ENCODE measurements at regions not wholly inside any gene's neighbourhood (a gene's known extent, or its start where the extent isn't known, plus 50 kb on each side); places are given as distances from the start of the nearest gene placed in this dataset.

DNA sequence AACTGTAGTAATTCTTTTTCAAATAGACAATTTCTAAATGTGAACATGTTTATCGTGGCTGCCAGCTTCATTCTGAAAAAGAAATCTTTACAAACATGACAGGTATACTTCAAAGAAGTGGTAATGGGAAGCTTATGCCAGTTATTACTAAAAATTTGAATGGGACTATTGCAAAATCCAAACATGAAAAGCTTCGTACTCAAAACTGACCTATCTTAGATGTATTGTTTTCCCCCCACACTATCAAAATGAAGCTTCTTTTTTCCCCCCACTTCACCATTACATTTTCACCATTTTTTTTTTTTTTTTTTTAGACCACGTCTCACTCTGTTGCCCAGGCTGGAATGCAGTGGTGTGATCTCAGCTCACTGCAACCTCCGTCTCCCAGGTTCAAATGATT lies 50.4 kb upstream of the SERTAD2 start:
- Histone ChIP-seq H3K4me3 (ENCODE audit: severe bottlenecking) (no peak overlapping the region), H3K27me3 (ENCODE audit: insufficient read depth, poor library complexity, severe bottlenecking) (no peaks in the 10 kb centered on the region), H3K36me3 (ENCODE audit: low read depth) (no peaks in the 10 kb centered on the region), H3K27ac (ENCODE audit: poor library complexity, severe bottlenecking) (no peak overlapping the region), H3K9me3 (ENCODE audit: severe bottlenecking) (no peaks in the 10 kb centered on the region), H3K4me1 (ENCODE audit: insufficient read depth, poor library complexity, severe bottlenecking) (peaks cover under 1% of the 10 kb centered on the region)
- no peak for ATAC-seq (ENCODE audit: low read depth)
- TF ChIP-seq, protein P1, sequence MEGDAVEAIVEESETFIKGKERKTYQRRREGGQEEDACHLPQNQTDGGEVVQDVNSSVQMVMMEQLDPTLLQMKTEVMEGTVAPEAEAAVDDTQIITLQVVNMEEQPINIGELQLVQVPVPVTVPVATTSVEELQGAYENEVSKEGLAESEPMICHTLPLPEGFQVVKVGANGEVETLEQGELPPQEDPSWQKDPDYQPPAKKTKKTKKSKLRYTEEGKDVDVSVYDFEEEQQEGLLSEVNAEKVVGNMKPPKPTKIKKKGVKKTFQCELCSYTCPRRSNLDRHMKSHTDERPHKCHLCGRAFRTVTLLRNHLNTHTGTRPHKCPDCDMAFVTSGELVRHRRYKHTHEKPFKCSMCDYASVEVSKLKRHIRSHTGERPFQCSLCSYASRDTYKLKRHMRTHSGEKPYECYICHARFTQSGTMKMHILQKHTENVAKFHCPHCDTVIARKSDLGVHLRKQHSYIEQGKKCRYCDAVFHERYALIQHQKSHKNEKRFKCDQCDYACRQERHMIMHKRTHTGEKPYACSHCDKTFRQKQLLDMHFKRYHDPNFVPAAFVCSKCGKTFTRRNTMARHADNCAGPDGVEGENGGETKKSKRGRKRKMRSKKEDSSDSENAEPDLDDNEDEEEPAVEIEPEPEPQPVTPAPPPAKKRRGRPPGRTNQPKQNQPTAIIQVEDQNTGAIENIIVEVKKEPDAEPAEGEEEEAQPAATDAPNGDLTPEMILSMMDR (IDR thresholded peaks at IDR 0.05; ENCODE audit: poor library complexity, severe bottlenecking), result no peak
- DNase-seq (ENCODE audit: low spot score), result no peak

DNA sequence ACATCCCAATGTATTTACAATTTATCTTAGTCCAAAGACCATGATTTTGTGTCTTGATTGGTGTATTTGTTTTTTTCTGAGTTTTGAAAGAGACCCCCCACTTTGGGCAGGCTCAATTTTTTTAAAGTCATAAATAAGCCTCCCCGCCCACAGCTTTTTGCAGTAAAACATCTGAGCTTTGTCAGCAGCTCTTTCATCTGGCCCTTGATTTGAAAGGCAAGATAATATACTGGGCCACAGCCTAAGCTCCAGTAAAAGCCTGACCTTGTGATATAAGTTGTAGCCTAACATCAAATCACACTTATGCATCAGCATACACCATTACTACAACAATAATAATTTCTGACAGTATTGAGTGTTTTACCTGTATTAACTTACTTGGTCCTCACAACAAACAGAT lies 51.3 kb upstream of the SERTAD2 start:
- Histone ChIP-seq H3K27me3 (ENCODE audit: insufficient read depth, poor library complexity, severe bottlenecking) (no peaks in the 10 kb centered on the region), H3K36me3 (ENCODE audit: low read depth) (no peaks in the 10 kb centered on the region), H3K4me3 (ENCODE audit: severe bottlenecking) (no peak overlapping the region), H3K27ac (ENCODE audit: poor library complexity, severe bottlenecking) (no peak overlapping the region), H3K4me1 (ENCODE audit: insufficient read depth, poor library complexity, severe bottlenecking) (no peaks in the 10 kb centered on the region), H3K9me3 (ENCODE audit: severe bottlenecking) (no peaks in the 10 kb centered on the region)
- ATAC-seq (ENCODE audit: low read depth) (no peak), DNase-seq (ENCODE audit: low spot score) (no peak)
- TF ChIP-seq, protein P1 (IDR thresholded peaks at IDR 0.05; ENCODE audit: poor library complexity, severe bottlenecking), result no peak

DNA sequence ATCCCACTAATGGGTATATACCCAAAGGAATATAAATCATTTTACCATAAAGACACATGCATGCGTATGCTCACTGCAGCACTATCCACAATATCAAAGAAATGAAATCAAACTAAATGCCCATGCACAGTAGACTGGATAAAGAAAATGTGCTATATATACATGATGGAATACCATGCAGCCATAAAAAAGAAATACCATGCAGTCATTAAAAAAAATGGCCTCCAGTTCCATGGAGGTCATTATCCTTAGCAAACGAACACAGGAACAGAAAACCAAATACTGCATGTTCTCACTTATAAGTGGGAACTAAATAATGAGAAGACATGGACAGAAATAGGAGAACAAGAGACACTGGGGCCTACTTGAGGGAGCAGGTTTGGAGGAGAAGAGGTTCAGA lies 53.6 kb upstream of the SERTAD2 start:
- Histone ChIP-seq H3K27ac (ENCODE audit: poor library complexity, severe bottlenecking) (no peak overlapping the region), H3K4me1 (ENCODE audit: insufficient read depth, poor library complexity, severe bottlenecking) (peaks cover 7% of the 10 kb centered on the region), H3K4me3 (ENCODE audit: severe bottlenecking) (no peak overlapping the region), H3K36me3 (ENCODE audit: low read depth) (no peaks in the 10 kb centered on the region), H3K27me3 (ENCODE audit: insufficient read depth, poor library complexity, severe bottlenecking) (no peaks in the 10 kb centered on the region), H3K9me3 (ENCODE audit: severe bottlenecking) (no peaks in the 10 kb centered on the region)
- ATAC-seq (ENCODE audit: low read depth) (no peak), DNase-seq (ENCODE audit: low spot score) (no peak)
- TF ChIP-seq, protein P1 (IDR thresholded peaks at IDR 0.05; ENCODE audit: poor library complexity, severe bottlenecking), result no peak

DNA sequence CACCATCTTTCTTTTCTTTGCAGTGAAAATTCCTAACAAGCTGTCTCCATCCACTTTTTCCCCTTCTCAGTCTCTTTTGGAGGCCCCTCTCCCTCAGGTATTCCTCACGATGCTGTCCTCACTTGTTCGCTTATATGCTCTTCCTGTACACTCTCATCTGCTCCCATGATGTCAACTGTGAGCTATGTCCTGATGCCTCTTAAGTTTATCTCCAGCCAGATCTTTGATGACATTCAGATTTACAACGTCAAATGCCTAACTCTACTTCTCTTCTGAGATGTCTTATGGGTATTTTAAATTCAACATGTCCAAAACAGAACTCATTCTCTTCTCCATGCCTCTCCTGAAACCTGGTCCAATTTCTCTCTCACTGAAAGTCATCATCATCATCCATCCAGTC lies 55.1 kb upstream of the SERTAD2 start:
- TF ChIP-seq, protein P1 (IDR thresholded peaks at IDR 0.05; ENCODE audit: poor library complexity, severe bottlenecking), result no peak
- Histone ChIP-seq H3K4me1 (ENCODE audit: insufficient read depth, poor library complexity, severe bottlenecking) (peaks cover 7% of the 10 kb centered on the region), H3K4me3 (ENCODE audit: severe bottlenecking) (no peak overlapping the region), H3K9me3 (ENCODE audit: severe bottlenecking) (no peaks in the 10 kb centered on the region), H3K36me3 (ENCODE audit: low read depth) (no peaks in the 10 kb centered on the region), H3K27me3 (ENCODE audit: insufficient read depth, poor library complexity, severe bottlenecking) (no peaks in the 10 kb centered on the region), H3K27ac (ENCODE audit: poor library complexity, severe bottlenecking) (no peak overlapping the region)
- ATAC-seq (ENCODE audit: low read depth), result no peak
- DNase-seq (ENCODE audit: low spot score), result no peak

DNA sequence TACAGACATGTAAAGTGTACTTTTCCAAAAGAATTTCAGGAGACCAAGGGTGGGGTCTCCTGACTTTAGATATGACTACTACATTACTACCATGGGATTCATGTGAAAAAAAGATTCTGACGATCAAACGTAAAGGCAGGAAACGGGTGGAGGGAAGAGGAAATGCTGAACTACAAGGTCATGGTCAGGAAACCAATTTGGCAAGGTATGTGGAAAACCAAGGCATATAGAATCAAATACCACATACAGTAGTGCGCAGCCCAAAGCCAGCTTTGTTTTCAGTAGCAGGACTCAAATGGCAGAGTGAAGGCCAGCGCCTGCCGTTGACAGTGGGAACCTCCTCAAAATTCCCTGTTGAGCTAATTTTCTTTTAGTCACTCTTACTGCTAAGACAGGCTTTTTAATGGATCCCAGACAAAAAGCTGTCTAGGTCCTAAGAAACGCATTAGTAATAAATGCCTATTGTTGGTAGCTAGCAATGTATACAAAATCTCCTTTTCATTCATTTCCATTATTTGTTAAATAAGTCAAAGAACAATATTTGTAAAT lies 57.6 kb upstream of the SERTAD2 start:
- DNase-seq (ENCODE audit: low spot score) (no peak), ATAC-seq (ENCODE audit: low read depth) (peak; percentile 19; the same call in 1 of the 3 replicates)
- H3K27me3 ChIP-seq (ENCODE audit: insufficient read depth, poor library complexity, severe bottlenecking), result no peaks in the 10 kb centered on the region
- H3K9me3 ChIP-seq (ENCODE audit: severe bottlenecking), result no peaks in the 10 kb centered on the region
- H3K27ac ChIP-seq (ENCODE audit: poor library complexity, severe bottlenecking), result peak overlapping the region; percentile 38
- TF ChIP-seq, protein P1 (IDR thresholded peaks at IDR 0.05; ENCODE audit: poor library complexity, severe bottlenecking), result no peak
- no peaks in the 10 kb centered on the region for H3K36me3 ChIP-seq (ENCODE audit: low read depth)
- H3K4me3 ChIP-seq (ENCODE audit: severe bottlenecking), result no peak overlapping the region
- H3K4me1 ChIP-seq (ENCODE audit: insufficient read depth, poor library complexity, severe bottlenecking), result peaks cover 7% of the 10 kb centered on the region
